K562 (cell line): ENCODE measurements at regions not wholly inside any gene's neighbourhood (a gene's known extent, or its start where the extent isn't known, plus 50 kb on each side); places are given as distances from the start of the nearest gene placed in this dataset.

Experiments used
- ATAC-seq: fragments of 200-7000 bp; cut with Tn5 transposase; 3 replicates; pipeline ENCODE4 v1.9.1; 2020; ENCODE audit warnings: moderate library complexity
- BruUV-seq: library from RNA; stranded (reverse); fragments of 400-500 nt; replicated peaks from 2 replicates; lab custom pipeline; 2021; lab: Mats Ljungman, UMichigan
- CTCF ChIA-PET: fragments of 300-600 bp; formaldehyde crosslinking; extraction: SDS; loops from one replicate; lab custom pipeline; 2021; ENCODE audit warnings: low intra/inter-chr PET ratio; lab: Yijun Ruan, JAX
- POLR2A ChIA-PET: fragments of 300-600, 350-650 bp; sonication (Branson Sonifier 250); formaldehyde crosslinking; extraction: SDS; loops from one replicate; lab custom pipeline; 2021; ENCODE audit warnings: antibody characterized with exemption, inconsistent platforms; lab: Yijun Ruan, JAX
- DNase-seq, 4 experiments: peaks; one replicate each; pipeline versions ENCODE4 v3.0.0 to v3.0.0-alpha.2; 2011 to 2018; ENCODE audit warnings: low spot score in 3 of 4, mixed read lengths in 3 of 4; ENCODE audit errors: extremely low read depth in 1 of 4
- FAIRE-seq: peaks from 2 replicates; lab custom pipeline; 2011; peaks lifted over from hg19 to GRCh38; lab: Jason Lieb, UNC
- H2AFZ ChIP-seq: 2 replicates; pipeline ENCODE4 v1.6.0; 2011; ENCODE audit warnings: low read depth, low read length, control low read depth, inconsistent platforms
- H3K27ac ChIP-seq: fragments of 200-600 bp; 3 replicates; pipeline ENCODE4 v1.8.0; 2011; ENCODE audit warnings: low read depth, mild to moderate bottlenecking, control low read depth, inconsistent platforms, low read length, moderate library complexity, mixed read lengths; ENCODE audit errors: extremely low read depth
- H3K27me3 ChIP-seq, 2 experiments: fragments of 300-600 bp in 1 of 2; 2 replicates in 1 of 2; 3 replicates in 1 of 2; pipeline versions ENCODE4 v1.6.0 to v1.8.0; 2011; ENCODE audit warnings: inconsistent platforms in 2 of 2, low read length in 2 of 2, mild to moderate bottlenecking in 1 of 2, mixed read lengths in 1 of 2, moderate library complexity in 1 of 2; ENCODE audit not compliant: control insufficient read depth in 2 of 2, insufficient read depth in 2 of 2
- H3K36me3 ChIP-seq: fragments of 300-600 bp; 3 replicates; pipeline ENCODE4 v1.8.0; 2011; ENCODE audit warnings: mild to moderate bottlenecking, low read length, inconsistent platforms; ENCODE audit not compliant: control insufficient read depth, insufficient read depth
- H3K4me1 ChIP-seq, 2 experiments: fragments of 200-600 bp in 1 of 2; replicated peaks in 1 of 2; 2 replicates in 1 of 2; 3 replicates in 1 of 2; pipeline versions ENCODE4 v1.5.1 to v1.8.0; 2011; ENCODE audit warnings: inconsistent platforms in 2 of 2, low read length in 2 of 2, mild to moderate bottlenecking in 1 of 2, mixed read lengths in 1 of 2, moderate library complexity in 1 of 2; ENCODE audit not compliant: control insufficient read depth in 2 of 2, insufficient read depth in 2 of 2
- H3K4me2 ChIP-seq: 2 replicates; pipeline ENCODE4 v1.6.1; 2011; ENCODE audit warnings: low read length, control low read depth, inconsistent platforms, mixed read lengths; ENCODE audit not compliant: insufficient read depth
- H3K4me3 ChIP-seq: fragments of 200-600 bp; sonication (generic), shearing (Covaris generic); 2 replicates; pipeline ENCODE4 v1.5.1; 2016; ENCODE audit warnings: control low read depth, inconsistent platforms
- H3K79me2 ChIP-seq: fragments of 200-600 bp; 3 replicates; pipeline ENCODE4 v1.8.0; 2011; ENCODE audit warnings: low read length, inconsistent platforms; ENCODE audit not compliant: control insufficient read depth, insufficient read depth
- H3K9ac ChIP-seq, 2 experiments: 2 replicates each; pipeline versions ENCODE4 v1.6.0 to v1.6.1; 2011; ENCODE audit warnings: low read depth in 2 of 2, low read length in 2 of 2, control low read depth in 1 of 2, inconsistent platforms in 1 of 2, mild to moderate bottlenecking in 1 of 2, mixed read lengths in 1 of 2; ENCODE audit not compliant: insufficient read depth in 1 of 2
- H3K9me1 ChIP-seq: one replicate; pipeline ENCODE4 v1.6.0; 2011; ENCODE audit warnings: inconsistent platforms, mild to moderate bottlenecking, low read length, moderate library complexity; ENCODE audit not compliant: control insufficient read depth, insufficient read depth
- H3K9me3 ChIP-seq: replicated peaks from 2 replicates; pipeline ENCODE4 v1.5.1; 2011; ENCODE audit warnings: low read depth, low read length, inconsistent platforms; ENCODE audit not compliant: control insufficient read depth, insufficient read depth
- H4K20me1 ChIP-seq: replicated peaks from 2 replicates; pipeline ENCODE4 v1.6.1; 2011; ENCODE audit warnings: low read length, inconsistent platforms, mixed read lengths; ENCODE audit not compliant: control insufficient read depth, insufficient read depth
- CBFA2T3 ChIP-seq: fragments of 450-650 bp; IDR thresholded peaks from 2 replicates; pipeline ENCODE4 v1.6.1; 2017
- FOXJ2 ChIP-seq: fragments of 200-800 bp; sonication (Bioruptor generic); IDR thresholded peaks from 2 replicates; pipeline ENCODE4 v1.6.1; 2016; ENCODE audit warnings: missing genetic modification characterization, missing compliant biosample characterization
- FOXM1 ChIP-seq, 2 experiments: fragments of 450-650 bp in 1 of 2; sonication (generic) in 1 of 2; formaldehyde crosslinking in 1 of 2; IDR thresholded peaks; 2 replicates each; pipeline versions ENCODE4 v1.6.1 to v1.9.0; 2017 to 2022; ENCODE audit warnings: low read depth in 2 of 2, mild to moderate bottlenecking in 2 of 2, missing genetic modification reagents in 1 of 2, moderate library complexity in 1 of 2
- FUS ChIP-seq: fragments of 200-400 bp; formaldehyde crosslinking; optimal IDR thresholded peaks from 2 replicates; pipeline ENCODE3; 2017; ENCODE audit warnings: low read depth, low read length
- GABPB1 ChIP-seq: sonication (generic); formaldehyde crosslinking; IDR thresholded peaks from 2 replicates; pipeline ENCODE4 v1.8.0; 2022; ENCODE audit warnings: mild to moderate bottlenecking, missing genetic modification reagents
- MBD1 ChIP-seq: fragments of 250-450 bp; sonication (Bioruptor Pico); IDR thresholded peaks from 2 replicates; pipeline ENCODE4 v1.8.0; 2022; ENCODE audit warnings: inconsistent platforms
- NFIC ChIP-seq: fragments of 450-650 bp; IDR thresholded peaks from 2 replicates; pipeline ENCODE4 v1.6.1; 2017; ENCODE audit warnings: mild to moderate bottlenecking, inconsistent platforms
- NUFIP1 ChIP-seq: fragments of 450-650 bp; IDR thresholded peaks from 2 replicates; pipeline ENCODE4 v1.6.1; 2018; ENCODE audit not compliant: partially characterized antibody
- POU5F1 ChIP-seq: fragments of 150-350 bp; IDR thresholded peaks from 2 replicates; pipeline ENCODE4 v1.6.1; 2014; ENCODE audit warnings: borderline replicate concordance, low read length, low read depth, mild to moderate bottlenecking; ENCODE audit not compliant: partially characterized antibody
- PPARD ChIP-seq: fragments of 250-450 bp; sonication (Bioruptor Pico); IDR thresholded peaks from 2 replicates; pipeline ENCODE4 v1.8.0; 2022; ENCODE audit warnings: inconsistent platforms, mild to moderate bottlenecking, moderate library complexity
- RCOR1 ChIP-seq, 2 experiments: IDR thresholded peaks; 2 replicates each; pipeline ENCODE4 v1.6.1; 2012; ENCODE audit warnings: low read depth in 2 of 2, low read length in 2 of 2, borderline replicate concordance in 1 of 2, improper control_type of control experiment in 1 of 2
- SNRNP70 ChIP-seq: fragments of 200-400 bp; formaldehyde crosslinking; optimal IDR thresholded peaks from 2 replicates; pipeline ENCODE3; 2017; ENCODE audit warnings: low read depth, low read length
- THRB ChIP-seq: fragments of 450-650 bp; formaldehyde crosslinking; conservative IDR thresholded peaks from 2 replicates; pipeline ENCODE4 v1.4.0; 2022; ENCODE audit warnings: mild to moderate bottlenecking, missing genetic modification characterization
- ZEB2 ChIP-seq: fragments of 450-650 bp; IDR thresholded peaks from 2 replicates; pipeline ENCODE4 v1.6.1; 2016
- ZFX ChIP-seq: sonication (generic); formaldehyde crosslinking; IDR thresholded peaks from 2 replicates; pipeline ENCODE4 v1.8.0; 2022; ENCODE audit warnings: mild to moderate bottlenecking, missing genetic modification reagents, moderate library complexity
- ZNF175 ChIP-seq: fragments of 200-800 bp; sonication (Bioruptor generic); IDR thresholded peaks from 2 replicates; pipeline ENCODE4 v1.6.1; 2016; ENCODE audit warnings: low read depth, mild to moderate bottlenecking, missing genetic modification characterization, missing compliant biosample characterization
- ZNF311 ChIP-seq: fragments of 250-450 bp; sonication (Bioruptor Pico); IDR thresholded peaks from 2 replicates; pipeline ENCODE4 v1.4.0; 2020; ENCODE audit warnings: mild to moderate bottlenecking, moderate library complexity
- ZNF445 ChIP-seq: fragments of 250-450 bp; sonication (Bioruptor Pico); IDR thresholded peaks from 2 replicates; pipeline ENCODE4 v1.4.0; 2020; ENCODE audit warnings: low read depth, mild to moderate bottlenecking, moderate library complexity
- ZNF586 ChIP-seq: fragments of 450-650 bp; formaldehyde crosslinking; conservative IDR thresholded peaks from 2 replicates; pipeline ENCODE4 v1.4.0; 2020; ENCODE audit warnings: mild to moderate bottlenecking, moderate library complexity
- ZNF778 ChIP-seq: fragments of 450-650 bp; formaldehyde crosslinking; IDR thresholded peaks from 2 replicates; pipeline ENCODE4 v1.4.0; 2020; ENCODE audit warnings: mild to moderate bottlenecking, moderate library complexity
- WGBS: fragments of 100-300 bp; shearing (Covaris generic); methylation state at CpG from one replicate; pipeline ENCODE4 v1.1.6; 2016; ENCODE audit warnings: low coverage, mixed read lengths; ENCODE audit not compliant: insufficient coverage; ENCODE audit errors: missing lambda C conversion rate; 5-methylcytosine and 5-hydroxymethylcytosine counted together
- in situ Hi-C: fragments of 300-500 bp; cut with MboI; formaldehyde crosslinking; loops from 4 replicates; pipeline ENCODE4 v1.15.0; 2018; ENCODE audit warnings: inconsistent platforms, mixed read lengths
- intact Hi-C: fragments of 100-400 bp; cut with micrococcal nuclease; formaldehyde crosslinking; loops from 2 replicates; pipeline ENCODE4 v1.14.2; 2022

DNA sequence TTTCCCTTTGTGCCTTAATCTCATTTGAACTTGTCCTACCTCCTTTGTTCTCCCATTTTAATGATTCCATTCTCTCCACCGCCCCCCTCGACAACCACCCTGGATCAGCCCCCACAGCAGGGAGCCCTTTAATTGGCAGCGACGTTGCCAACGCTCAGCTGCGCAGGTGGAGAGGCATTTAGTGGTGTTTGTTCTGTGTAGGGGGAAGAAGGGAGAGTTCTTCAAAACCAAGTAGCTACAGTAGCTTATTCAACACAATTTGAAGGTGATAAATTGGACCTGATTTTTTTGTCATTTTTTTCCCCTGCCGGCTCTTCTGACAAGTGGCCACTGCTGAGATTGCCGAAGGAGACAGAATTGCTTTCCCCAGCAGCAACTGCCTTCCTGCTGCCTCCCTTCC lies 499.1 kb downstream of the CDK5RAP2 start:
- Histone ChIP-seq H2AFZ (no peak overlapping the region), H3K4me2 (no peak overlapping the region), H3K79me2 (no peaks in the 10 kb centered on the region), H3K27ac (no peak overlapping the region), H3K9me1 (no peaks in the 10 kb centered on the region), H4K20me1 (no peaks in the 10 kb centered on the region), H3K4me3 (no peak overlapping the region), H3K9me3 (no peaks in the 10 kb centered on the region), H3K27me3 (no peaks in the 10 kb centered on the region), H3K4me1 (no peaks in the 10 kb centered on the region), H3K9ac (no peak overlapping the region), H3K36me3 (no peaks in the 10 kb centered on the region)
- TF ChIP-seq NUFIP1 (no peak), SNRNP70 (no peak), FOXJ2 (tag) (no peak), THRB (CRISPR knock-in tag) (no peak), FUS (no peak), NFIC (no peak), ZNF778 (no peak), ZNF445 (no peak), MBD1 (CRISPR knock-in tag) (no peak), POU5F1 (no peak), ZEB2 (no peak), ZFX (CRISPR knock-in tag) (no peak), CBFA2T3 (no peak), RCOR1 (IDR thresholded peaks at IDR 0.05; ENCODE audit: borderline replicate concordance in 1 of 2, low read depth in 2 of 2, low read length in 2 of 2) (no peak), ZNF586 (no peak), ZNF175 (no peak), GABPB1 (CRISPR knock-in tag) (no peak), ZNF311 (CRISPR knock-in tag) (no peak), PPARD (no peak), FOXM1 (IDR thresholded peaks at IDR 0.05; ENCODE audit: low read depth) (no peak), FOXM1 (CRISPR knock-in tag; IDR thresholded peaks at IDR 0.05; ENCODE audit: low read depth) (no peak)
- 0% methylated on average over 8 of the region's 8 CpGs for WGBS
- intact Hi-C loops = no loop called here
- ATAC-seq (no peak), DNase-seq (no peak), FAIRE-seq (no peak)
- ChIA-PET CTCF (no interaction called here), POLR2A (interaction anchor here (0.7 to 1.2 kb wide), 3 partner anchors 7 to 112 kb away, joined by 3 read pairs; no protein-coding TSS in a partner anchor)
- in situ Hi-C loops = no loop called here
- BruUV-seq = no TSS peak
